ENCODE measurements at regions not wholly inside any gene's neighbourhood (a gene's known extent, or its start where the extent isn't known, plus 50 kb on each side); places are given as distances from the start of the nearest gene placed in this dataset.
A peak's percentile ranks its signal among the peaks of the same experiment; 100 is the strongest.
"Not testable (repeated sequence)": the region's sequence is repeated elsewhere in the genome, so short reads cannot be mapped to it uniquely, and the experiment has no call there.

DNA sequence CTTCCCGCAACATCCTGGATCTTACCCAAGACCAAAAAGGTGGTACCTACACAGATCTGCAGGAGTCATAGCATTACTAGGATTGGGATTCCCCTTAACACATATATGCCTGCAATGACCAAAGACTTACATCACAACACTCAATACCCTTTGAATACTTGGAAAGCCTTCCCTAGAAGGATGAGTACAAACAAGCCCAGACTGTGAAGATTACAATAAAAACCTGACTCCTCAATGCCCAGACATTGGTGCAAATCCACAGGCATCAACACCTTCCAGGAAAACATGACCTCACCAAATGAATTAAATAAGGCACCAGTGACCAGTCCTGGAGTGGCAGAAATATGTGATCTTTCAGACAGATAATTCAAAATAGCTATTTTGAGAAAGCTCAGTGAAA, 326.8 kb downstream of the TBL1XR1 start:
- no peak for DNase-seq (ENCODE audit: low spot score)

DNA sequence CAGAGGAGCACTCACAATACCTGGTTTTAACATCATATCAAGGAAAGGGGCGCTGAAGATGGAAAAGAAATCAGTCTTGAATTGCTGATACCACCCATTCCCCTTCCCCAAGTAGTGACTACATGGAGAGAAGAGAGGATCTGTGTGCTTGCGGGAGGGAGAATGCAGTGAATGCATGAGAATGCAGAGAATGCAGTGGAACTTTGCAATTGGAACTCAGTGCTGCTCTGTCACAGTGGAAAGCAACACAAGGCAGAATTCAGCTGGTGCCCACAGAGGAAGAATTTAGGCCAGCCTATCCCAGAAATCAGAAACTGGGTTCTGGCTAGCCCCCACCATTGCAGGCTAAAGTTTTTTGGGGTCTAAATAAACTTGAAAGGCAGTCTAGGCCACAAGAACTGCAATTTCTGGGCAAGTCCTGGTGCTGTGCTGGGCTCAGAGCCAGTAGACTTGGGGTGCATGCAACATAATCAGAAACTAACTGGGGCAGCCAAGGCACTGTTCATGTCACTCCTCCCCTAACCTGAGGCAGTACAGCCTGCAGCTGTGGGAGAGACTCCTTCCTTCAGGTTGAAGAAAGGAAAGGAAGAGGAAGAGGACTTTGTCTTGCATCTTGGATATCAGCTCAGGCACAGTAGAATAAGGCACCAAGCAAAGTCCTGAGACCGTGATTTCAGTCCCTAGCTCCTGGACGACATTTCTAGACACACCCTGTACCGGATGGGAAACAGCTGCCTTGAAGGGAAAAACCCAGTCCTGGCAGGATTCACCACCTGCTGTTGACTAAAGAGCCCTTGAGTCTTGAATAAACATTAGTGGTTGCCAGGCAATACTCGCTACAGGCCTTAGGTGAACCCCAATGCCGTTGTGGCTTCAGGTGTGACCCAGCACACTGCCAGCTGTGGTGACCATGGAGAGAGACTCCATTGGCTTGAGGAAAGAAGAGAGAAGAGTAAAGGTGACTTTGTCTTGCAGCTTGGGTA, 329.3 kb downstream of the TBL1XR1 start:
- DNase-seq (ENCODE audit: low spot score) = no peak

DNA sequence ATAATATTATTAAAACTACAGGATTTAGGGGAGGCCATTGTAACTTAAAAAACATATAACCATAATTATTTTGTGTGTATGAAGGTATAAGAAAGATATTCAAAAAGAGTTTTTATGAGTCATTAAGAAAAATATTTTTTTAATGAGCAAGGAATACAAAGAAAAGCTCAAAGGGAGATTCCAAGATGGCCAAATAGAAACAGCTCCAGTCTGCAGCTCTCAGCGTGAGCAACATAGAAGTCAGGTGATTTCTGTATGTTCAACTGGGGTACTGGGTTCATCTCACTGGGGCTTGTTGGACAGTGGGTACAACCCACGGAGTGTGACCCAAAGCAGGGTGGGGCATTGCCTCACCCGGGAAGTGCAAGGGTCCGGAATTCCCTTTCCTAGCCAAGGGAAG, 336.1 kb downstream of the TBL1XR1 start:
- no peak for DNase-seq (ENCODE audit: low spot score)

DNA sequence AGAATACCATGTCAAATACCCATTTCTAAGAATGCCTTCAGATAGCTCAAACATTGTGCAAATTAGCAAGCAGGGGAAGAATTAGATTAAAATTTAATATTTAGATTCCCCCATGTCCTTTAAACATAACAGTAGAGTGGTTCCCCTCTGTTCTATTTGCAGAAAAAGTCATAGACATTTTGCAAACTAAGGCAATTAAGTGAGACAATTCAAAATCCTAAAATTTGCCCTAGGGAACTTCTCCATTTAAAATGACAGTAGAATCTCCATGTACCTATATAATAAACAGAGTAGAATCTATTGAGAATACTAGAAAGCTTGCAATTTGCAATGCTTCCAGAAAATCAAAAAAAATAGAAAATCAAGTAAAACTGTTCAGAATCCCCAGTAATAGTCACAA, 340.6 kb downstream of the TBL1XR1 start:
- DNase-seq (ENCODE audit: low spot score) = no peak

DNA sequence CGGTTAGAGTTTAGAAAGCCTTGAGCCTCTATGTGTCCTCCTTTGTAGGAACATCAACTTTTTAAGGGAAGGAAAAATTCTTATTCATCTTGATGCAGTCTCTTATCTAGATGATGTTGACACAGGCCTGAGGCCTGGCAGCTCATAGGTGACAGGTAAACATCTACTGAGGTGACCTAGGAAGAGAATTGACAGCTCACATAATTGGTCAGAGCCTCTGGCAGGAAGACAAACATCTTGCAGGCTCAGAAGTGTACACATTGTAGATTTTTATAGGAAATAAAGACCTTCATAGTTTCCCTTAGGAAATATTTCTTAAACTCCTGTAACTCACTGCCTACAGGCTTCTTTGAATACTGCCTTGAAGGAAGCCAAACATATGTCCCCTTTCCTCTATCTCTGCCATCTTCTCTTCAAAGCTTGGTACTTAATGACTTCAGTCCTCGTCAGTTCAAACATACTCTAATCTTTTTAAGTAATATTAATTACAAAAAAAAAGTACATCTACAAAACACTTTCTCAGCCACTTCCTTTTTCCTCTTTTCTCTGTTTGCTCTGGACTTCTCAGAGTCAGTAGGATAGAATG, 341.3 kb downstream of the TBL1XR1 start:
- no peak for DNase-seq (ENCODE audit: low spot score)

DNA sequence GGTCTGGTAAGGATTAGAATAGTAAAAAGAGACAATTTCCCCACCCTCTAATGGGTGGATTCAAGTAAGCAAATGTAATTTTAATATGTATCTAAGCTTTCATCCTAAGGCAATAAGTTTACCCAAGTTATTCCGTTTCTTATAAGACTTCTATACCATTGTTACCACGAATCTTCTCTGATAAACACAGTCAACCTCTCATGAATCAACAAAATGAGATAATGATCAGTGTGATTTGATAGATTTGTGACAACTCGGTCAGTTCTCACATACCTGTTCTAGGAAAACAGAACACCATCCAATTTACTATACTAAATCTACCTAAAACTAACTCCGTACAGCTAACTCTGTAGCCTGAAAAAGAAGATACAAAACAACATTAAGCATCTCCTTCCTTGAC, 342.1 kb downstream of the TBL1XR1 start:
- no peak for DNase-seq (ENCODE audit: low spot score)

DNA sequence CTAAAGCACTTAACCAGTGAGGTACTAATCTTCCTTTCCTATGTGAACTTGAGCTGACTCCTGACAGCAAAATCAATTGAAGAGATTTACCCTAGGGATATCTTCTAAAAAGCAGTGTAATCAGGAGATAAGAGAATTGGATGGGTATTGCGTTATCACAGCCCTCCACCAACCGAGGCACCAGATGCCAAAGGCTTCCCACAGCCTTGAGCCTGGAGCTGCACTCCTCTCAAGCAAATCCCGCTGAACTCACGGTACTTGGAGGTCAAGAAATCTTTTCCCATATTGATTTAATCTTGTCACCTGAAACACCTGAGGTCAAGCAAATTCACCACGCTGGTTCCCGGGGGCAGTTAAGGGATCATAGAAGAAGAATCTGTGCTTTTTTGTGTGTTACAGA, 346.8 kb downstream of the TBL1XR1 start:
- no peak for DNase-seq (ENCODE audit: low spot score)

DNA sequence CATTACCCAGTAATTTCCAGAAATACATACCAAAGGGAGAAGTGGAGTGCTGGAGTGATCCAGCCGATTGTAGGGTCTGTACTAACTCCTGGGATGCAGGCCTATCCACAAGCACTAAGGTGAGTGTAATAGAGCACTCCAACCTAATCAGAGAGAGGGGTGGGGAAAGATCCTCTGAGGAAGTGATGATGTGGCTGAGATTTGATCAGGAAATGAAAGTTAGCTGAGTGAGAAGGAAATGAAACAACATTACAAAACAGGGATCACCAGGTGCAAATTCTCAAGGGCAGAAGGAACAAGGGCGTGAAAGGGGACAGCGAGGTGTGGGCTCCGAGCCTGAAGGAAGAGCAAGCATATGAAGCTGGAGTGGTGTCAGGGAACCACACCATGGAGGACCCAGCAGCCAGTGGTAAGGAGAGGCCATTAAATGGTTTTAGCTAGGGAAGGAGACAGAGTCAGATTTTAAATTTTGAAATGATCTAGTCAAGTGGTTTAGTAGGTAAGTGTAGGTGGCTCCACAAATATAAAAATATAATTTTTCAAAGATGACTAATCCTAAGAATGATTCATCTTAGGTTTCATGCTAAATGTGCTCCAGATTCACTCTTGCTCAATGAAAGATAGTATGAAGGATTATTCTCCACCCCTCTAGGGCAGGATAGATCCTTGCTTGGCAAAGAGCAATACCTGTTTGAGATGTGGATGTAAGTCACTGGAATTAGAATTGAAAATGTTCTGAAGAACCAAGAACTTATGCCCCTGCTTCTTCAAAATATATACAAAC, 348.7 kb downstream of the TBL1XR1 start:
- DNase-seq (ENCODE audit: low spot score) = no peak

DNA sequence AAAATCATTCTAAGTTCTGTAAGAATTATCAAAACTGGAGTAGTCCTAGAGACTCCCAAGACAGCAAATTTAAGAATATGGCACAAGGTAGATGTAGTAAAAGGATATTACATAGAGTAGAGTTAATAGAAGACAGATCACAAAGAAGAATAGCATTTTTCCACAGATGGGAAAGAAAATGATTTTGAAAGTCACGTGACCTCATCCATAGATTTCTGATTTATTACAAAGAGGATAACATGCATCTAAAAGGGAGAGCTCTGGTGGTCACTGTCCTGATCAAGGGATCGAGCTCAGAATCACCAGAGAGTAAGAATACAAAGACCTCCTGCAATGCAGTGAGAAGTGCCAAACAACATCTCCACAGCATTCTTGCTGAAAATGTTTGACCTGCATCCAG, 354.4 kb downstream of the TBL1XR1 start:
- no peak for DNase-seq (ENCODE audit: low spot score)

DNA sequence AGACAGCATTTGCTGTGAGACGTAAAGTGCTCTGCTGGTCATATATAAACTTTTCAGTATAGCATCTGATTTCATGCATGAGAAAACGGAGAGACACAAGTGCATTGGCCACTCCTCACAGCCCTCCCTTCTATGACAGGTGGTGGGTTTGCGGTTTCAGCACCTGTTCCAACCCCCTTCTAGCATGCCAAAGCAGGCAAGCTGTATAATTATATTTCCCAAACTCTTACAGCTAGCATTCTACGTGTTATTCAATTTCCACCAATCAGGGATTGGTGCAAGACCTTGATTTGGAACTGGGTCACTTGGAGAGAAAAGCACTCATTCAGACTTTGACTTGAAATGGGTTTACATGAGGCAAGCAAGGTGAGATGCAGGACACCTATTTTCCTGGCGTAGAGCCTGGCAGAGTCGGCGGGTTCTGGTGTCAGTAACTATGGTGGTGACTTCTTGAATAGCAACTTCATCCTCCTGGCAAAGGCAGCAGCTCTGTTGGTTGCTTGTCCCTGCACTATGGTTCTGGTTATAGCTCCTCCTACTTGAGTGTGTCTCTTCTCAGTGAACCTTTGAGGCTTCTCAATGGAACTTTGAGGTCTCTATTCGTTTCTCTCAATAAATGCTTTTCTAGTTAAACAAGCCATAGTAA, 356.5 kb downstream of the TBL1XR1 start:
- DNase-seq (ENCODE audit: low spot score) = no peak

DNA sequence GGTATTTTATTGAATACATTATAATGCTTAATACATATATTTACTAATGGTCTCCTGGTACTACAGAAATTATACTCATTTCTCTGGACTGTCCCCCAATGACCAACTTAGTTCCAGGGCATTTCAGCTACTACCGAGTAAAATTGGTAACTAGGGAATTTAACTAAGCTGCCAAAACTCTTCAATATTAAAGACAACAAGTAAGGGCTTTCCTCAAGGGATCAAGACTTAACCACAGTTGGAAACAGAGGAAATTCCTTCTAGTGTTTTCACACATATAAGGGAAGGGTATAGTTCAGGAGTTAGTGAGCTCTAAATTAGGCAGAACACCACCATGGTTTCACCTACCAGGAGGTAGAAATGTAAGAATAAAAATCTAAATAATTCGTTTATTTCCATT, 357.4 kb downstream of the TBL1XR1 start:
- DNase-seq (ENCODE audit: low spot score) = no peak

DNA sequence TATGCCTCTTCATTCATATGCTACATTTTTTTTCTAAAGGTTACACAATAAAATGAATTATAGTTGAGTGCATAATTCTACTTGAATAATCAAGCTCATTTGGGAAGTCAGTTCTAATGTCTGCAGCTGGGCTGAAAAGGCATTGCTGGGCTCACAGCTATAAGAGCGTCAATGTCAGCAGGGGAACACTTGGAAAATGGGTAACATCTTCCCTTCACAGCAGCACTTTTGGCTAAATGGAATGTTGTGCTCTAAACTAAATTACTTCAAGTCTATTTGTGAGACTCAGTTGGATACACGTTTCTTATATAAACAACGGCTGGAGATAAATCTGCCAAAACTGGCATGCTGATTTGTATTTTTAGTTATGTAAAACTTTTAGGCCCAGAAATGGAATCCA, 357.8 kb downstream of the TBL1XR1 start:
- no peak for DNase-seq (ENCODE audit: low spot score)

DNA sequence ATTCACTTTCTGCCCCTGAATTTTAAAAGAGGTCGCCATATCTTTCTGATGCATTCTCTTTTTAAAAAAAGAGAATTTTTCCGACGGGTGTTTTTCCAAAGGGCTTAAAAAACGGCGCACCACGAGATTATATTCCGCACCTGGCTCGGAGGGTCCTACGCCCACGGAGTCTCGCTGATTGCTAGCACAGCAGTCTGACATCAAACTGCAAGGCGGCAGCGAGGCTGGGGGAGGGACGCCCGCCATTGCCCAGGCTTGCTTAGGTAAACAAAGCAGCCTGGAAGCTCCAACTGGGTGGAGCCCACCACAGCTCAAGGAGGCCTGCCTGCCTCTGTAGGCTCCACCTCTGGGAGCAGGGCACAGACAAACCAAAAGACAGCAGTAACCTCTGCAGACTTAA, 370.0 kb downstream of the TBL1XR1 start:
- not testable (repeated sequence) for DNase-seq (ENCODE audit: low spot score)

DNA sequence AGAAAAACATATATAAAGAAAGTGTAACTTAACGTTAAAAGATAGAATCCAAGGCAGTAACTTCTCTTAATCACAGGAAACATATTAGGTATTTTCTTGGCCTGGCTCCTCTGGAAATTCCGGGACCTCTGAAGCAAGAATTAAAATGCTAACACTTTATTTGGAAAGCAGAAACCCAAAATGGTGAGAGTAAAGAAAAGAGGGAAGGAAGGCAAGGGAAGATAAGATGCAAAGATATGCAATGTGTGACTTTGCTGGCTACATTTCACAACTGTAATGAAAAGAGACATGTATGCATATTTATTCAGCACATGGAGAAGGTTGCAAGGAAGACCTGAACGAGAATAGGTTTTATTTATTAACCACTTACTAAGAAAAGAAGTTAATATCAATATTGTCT, 372.5 kb downstream of the TBL1XR1 start:
- DNase-seq (ENCODE audit: low spot score) = no peak

DNA sequence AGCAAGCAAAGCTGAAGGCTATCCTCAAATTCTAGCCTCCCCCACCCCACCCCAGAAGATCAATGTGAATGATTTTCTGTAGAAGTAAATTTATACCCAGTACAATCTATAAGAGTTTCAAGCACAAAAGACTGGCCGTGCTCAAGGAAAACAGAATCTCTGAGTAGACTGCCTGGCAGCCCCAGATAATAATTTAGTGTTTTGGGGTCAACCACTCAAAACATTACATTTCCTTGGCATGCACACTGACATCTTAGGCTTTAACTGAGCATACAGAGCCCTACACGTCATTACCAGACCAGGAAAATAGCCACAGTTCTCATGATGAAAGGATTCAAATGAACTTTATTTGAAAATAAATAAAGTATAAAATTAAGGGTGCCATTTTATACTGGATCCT, 376.5 kb downstream of the TBL1XR1 start:
- no peak for DNase-seq (ENCODE audit: low spot score)

DNA sequence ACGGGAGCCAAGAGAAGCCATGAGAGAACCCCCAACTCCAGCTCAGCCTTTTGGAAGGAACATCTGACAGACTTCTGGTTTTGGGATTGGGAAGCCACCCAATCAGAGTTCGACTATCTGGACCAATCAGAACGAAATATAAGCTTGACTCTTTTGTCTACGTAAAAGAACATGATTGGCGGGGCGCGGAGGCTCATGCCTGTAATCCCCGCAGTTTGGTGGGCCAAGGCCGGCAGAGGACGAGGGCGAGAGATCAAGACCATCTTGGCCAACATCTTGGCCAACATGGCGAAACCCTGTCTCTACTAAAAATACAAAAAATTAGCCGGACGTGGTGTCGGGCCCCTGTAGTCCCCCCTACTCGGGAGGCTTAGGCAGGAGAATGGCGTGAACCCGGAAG, 380.3 kb downstream of the TBL1XR1 start:
- DNase-seq (ENCODE audit: low spot score) = no peak

DNA sequence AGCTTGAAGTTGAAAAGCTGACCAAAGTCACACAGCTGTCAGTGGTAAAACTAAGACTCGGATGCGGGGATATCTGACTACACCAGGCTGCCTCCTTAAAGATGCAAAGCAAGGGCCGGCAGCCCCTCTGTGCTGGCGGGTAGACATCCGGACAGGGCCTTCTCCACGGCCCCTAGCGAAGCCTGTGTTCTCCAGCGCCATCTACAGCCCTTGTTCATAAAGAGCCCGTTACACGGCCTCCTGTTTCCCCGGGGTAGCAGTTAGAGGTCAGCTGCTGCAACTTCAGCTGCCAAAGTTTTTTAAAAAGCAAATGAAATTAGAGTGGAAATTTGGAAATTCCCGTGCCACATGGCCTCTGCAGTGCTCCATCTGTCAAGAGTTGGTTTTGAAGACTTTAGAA, 383.0 kb downstream of the TBL1XR1 start:
- DNase-seq (ENCODE audit: low spot score) = peak; percentile 54

DNA sequence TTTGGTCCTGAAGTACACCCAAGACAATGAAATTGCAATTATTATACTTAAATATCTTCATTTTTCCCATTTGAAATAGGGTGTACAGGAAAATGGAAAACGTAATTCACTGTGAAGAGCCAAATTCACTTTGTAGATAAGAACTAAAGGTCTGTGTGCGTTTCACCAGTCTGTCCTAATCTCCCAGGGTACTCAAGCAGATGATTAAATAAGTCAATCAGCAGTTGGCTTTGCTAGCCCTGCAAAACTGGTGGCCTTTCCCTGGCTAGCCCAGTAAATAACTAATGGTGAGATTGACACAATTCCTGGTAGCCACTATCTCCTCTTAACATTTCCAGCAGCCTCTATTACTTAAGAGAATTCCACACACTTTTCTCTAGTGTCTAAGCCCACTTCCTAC, 389.3 kb downstream of the TBL1XR1 start:
- DNase-seq (ENCODE audit: low spot score) = no peak

DNA sequence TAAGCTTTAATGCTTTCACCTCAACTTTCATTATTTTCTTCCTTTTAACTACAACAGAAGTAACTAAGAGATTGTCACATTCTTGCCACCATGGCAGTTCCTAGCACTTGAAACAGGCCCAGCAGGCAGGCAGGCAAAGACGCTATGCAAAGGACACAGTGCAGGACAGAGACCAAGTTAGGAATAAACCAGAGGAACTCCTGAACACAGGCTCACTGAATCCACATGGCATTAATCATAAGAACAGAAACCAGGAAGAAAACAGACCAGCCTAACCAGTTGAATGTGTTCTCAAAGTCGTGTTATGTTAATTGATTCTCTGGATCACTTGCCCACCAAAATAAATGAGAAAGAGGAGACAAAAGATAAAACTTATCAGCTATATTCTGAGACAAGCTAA, 397.6 kb downstream of the TBL1XR1 start:
- no peak for DNase-seq (ENCODE audit: low spot score)

DNA sequence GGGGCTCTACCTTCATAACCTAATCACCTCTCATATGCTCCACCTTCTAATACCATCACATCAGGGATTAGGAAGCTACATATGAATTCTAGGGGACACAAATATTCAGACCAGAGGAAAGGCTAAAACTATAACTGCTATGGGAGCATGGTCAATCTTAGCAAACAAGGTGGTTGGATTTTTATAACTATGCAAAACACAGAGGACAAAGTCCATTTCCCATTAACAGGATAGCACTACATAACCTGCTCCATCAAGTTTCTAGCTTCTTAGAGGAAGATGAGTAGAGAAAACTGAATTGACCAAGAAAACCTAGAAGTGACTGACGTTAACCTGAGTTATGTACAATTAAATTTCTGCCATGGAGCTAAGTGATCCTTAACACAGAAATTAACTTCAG, 398.6 kb downstream of the TBL1XR1 start:
- no peak for DNase-seq (ENCODE audit: low spot score)

DNA sequence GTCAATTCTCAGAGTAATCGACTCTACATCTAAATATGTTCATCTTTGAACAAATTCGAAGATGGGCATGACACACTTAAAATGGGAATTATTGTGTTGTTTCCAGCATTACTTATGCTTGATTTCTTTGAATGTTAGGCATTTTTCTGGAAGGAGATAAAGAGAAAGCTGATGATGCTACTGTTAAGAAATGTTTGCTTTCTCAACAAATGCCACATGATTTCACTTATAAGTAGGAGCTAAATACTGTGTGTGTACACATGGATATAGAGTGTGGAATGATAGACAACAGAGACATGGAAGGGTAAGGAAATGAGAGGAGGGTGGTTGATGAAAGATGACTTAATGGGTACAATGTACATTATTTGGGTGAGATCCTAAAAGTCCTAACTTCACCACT, 400.9 kb downstream of the TBL1XR1 start:
- no peak for DNase-seq (ENCODE audit: low spot score)

DNA sequence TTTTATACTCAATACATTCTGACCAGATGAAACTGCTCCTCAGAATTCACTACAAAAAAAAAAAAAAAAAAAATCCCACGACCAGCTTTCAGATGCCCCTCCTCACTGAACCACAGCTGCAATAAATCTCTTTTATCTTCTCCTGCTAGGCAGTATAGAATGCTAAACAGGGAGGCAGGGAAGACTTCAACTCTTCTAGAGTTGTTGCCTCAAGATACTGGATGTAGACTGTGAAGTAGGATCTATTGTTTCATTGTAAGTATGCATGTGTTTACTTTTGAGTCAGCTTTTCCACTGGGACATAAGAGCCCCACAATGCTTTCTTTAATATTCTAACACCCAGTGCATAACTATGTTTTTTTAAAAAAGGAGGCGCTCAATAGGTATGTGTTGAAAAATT, 401.4 kb downstream of the TBL1XR1 start:
- no peak for DNase-seq (ENCODE audit: low spot score)
